ENCODE measurements at regions not wholly inside any gene's neighbourhood (a gene's known extent, or its start where the extent isn't known, plus 50 kb on each side); places are given as distances from the start of the nearest gene placed in this dataset.

DNA sequence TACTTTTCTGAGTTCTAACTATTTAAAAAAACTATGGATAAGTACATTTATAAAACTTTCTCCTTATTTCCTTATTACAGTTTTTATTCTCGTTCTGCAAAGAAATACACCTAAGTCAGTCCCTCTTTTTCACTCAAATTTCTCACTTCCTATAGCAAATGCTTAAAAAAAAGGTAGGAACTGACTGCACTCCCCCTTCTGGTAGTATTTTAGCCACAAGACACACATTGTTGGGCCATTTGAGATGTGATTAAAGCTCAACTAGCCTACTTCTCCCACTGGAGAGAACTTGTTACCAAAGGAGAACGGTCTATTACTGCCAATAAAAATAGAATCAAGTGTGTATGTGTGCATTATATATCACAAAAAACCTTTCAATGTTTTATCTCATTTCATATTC lies 521.9 kb upstream of the PRMT6 start:
- Histone ChIP-seq H3K27me3 (ENCODE audit: control insufficient read depth in 2 of 2, insufficient read depth in 2 of 2, low read length in 2 of 2) (no peaks in the 10 kb centered on the region), H4K20me1 (ENCODE audit: insufficient read depth, low read length) (no peaks in the 10 kb centered on the region), H2AFZ (ENCODE audit: insufficient read depth, low read depth, low read length, poor library complexity, severe bottlenecking) (no peak overlapping the region), H3K4me1 (ENCODE audit: control insufficient read depth in 1 of 2, insufficient read depth in 2 of 2, low read length in 2 of 2) (no peaks in the 10 kb centered on the region), H3K9me3 (replicated peaks in 1 of 2; ENCODE audit: control insufficient read depth in 1 of 2, insufficient read depth in 1 of 2, low read length in 2 of 2) (peaks cover 6% of the 10 kb centered on the region in 2 donors), H3K9ac (ENCODE audit: insufficient read depth, low read length, poor library complexity, severe bottlenecking) (no peak overlapping the region), H3K4me2 (replicated peaks; ENCODE audit: extremely low read depth, low read length, poor library complexity, severe bottlenecking) (no peak overlapping the region), H3K27ac (ENCODE audit: low read depth in 1 of 2, low read length in 2 of 2) (no peak overlapping the region), H3K79me2 (ENCODE audit: insufficient read depth, low read length) (no peaks in the 10 kb centered on the region), H3K4me3 (replicated peaks in 1 of 3; ENCODE audit: low read depth in 2 of 3, low read length in 3 of 3) (no peak overlapping the region), H3K36me3 (replicated peaks in 1 of 2; ENCODE audit: control insufficient read depth in 1 of 2, insufficient read depth in 2 of 2, low read length in 2 of 2) (no peaks in the 10 kb centered on the region)
- WGBS (ENCODE audit: insufficient coverage), result 86% methylated on average over 1 of the region's 2 CpGs
- H3K4me3 Mint-ChIP-seq, result no peak overlapping the region
- no peak for DNase-seq
- H3K27ac Mint-ChIP-seq, result no peak overlapping the region
- no peaks in the 10 kb centered on the region for H3K27me3 Mint-ChIP-seq (ENCODE audit: low read depth in 3 of 3)
- intact Hi-C loops (cut with micrococcal nuclease), result no loop called here
- peaks cover 2 to 13% (median 7%) of the 10 kb centered on the region in 7 donors for H3K9me3 Mint-ChIP-seq
- H3K4me1 Mint-ChIP-seq, result no peaks in the 10 kb centered on the region
- no peak for TF ChIP-seq CTCF (IDR thresholded peaks at IDR 0.05)
- H3K36me3 Mint-ChIP-seq, result no peaks in the 10 kb centered on the region

DNA sequence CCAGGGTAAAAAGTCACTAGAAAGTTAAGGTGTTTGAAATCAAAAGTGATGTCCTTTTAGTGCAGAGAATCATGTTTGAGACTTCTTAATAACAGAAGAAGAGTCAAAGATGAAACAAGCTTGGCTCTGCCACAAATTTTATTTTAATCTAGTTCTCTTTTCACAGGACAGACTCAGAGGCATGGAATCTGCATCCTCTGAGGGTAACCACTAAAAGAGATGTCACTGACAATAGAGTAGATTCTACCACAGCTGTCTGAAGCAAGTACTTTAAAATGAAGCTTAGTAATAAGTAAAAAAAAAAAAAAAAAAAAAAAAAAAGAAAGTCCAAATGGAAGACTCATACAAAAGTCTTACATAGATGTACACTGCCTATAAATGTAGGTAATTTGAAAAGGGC lies 519.7 kb upstream of the PRMT6 start:
- no peaks in the 10 kb centered on the region for H3K4me1 ChIP-seq (ENCODE audit: control insufficient read depth in 1 of 2, insufficient read depth in 2 of 2, low read length in 2 of 2)
- no peak overlapping the region for H3K9ac ChIP-seq (ENCODE audit: insufficient read depth, low read length, poor library complexity, severe bottlenecking)
- no peaks in the 10 kb centered on the region for H4K20me1 ChIP-seq (ENCODE audit: insufficient read depth, low read length)
- H3K36me3 ChIP-seq (replicated peaks in 1 of 2; ENCODE audit: control insufficient read depth in 1 of 2, insufficient read depth in 2 of 2, low read length in 2 of 2), result no peaks in the 10 kb centered on the region
- H3K4me1 Mint-ChIP-seq, result no peaks in the 10 kb centered on the region
- no peaks in the 10 kb centered on the region for H3K27me3 ChIP-seq (ENCODE audit: control insufficient read depth in 2 of 2, insufficient read depth in 2 of 2, low read length in 2 of 2)
- H3K27ac ChIP-seq (ENCODE audit: low read depth in 1 of 2, low read length in 2 of 2), result no peak overlapping the region
- peaks cover 9 to 11% of the 10 kb centered on the region in 2 donors for H3K9me3 ChIP-seq (replicated peaks in 1 of 2; ENCODE audit: control insufficient read depth in 1 of 2, insufficient read depth in 1 of 2, low read length in 2 of 2)
- no peak overlapping the region for H3K27ac Mint-ChIP-seq
- H3K36me3 Mint-ChIP-seq, result no peaks in the 10 kb centered on the region
- no peak overlapping the region for H3K4me3 ChIP-seq (replicated peaks in 1 of 3; ENCODE audit: low read depth in 2 of 3, low read length in 3 of 3)
- H3K27me3 Mint-ChIP-seq (ENCODE audit: low read depth in 3 of 3), result no peaks in the 10 kb centered on the region
- no peaks in the 10 kb centered on the region for H3K79me2 ChIP-seq (ENCODE audit: insufficient read depth, low read length)
- intact Hi-C loops (cut with micrococcal nuclease), result no loop called here
- no peak overlapping the region for H3K4me3 Mint-ChIP-seq
- H3K4me2 ChIP-seq (replicated peaks; ENCODE audit: extremely low read depth, low read length, poor library complexity, severe bottlenecking), result no peak overlapping the region
- peaks cover 5 to 10% (median 5%) of the 10 kb centered on the region in 7 donors for H3K9me3 Mint-ChIP-seq
- H2AFZ ChIP-seq (ENCODE audit: insufficient read depth, low read depth, low read length, poor library complexity, severe bottlenecking), result no peak overlapping the region
- TF ChIP-seq CTCF (IDR thresholded peaks at IDR 0.05), result no peak
- no peak for DNase-seq
